ENCODE measurements at regions not wholly inside any gene's neighbourhood (a gene's known extent, or its start where the extent isn't known, plus 50 kb on each side); places are given as distances from the start of the nearest gene placed in this dataset.

GRCh38 chr6:88236612-88237360, 70.6 kb upstream of the CNR1 start:
- no peak overlapping the region for H3K4me3 ChIP-seq
- no peaks in the 10 kb centered on the region for H3K4me1 ChIP-seq (ENCODE audit: low read depth)
- no peaks in the 10 kb centered on the region for H3K36me3 ChIP-seq
- no peaks in the 10 kb centered on the region for H3K27me3 ChIP-seq
- no peak for TF ChIP-seq CTCF (IDR thresholded peaks at IDR 0.05; ENCODE audit: low read depth, low read length)
- H3K27ac ChIP-seq: no peak overlapping the region
- no peak for DNase-seq (ENCODE audit: low read depth in 1 of 2, low spot score in 1 of 2)
- no peaks in the 10 kb centered on the region for H3K9me3 ChIP-seq (ENCODE audit: low read depth)

- H3K27ac ChIP-seq: no peak overlapping the region
- no peak for DNase-seq (ENCODE audit: low read depth in 1 of 2, low spot score in 1 of 2)
- no peaks in the 10 kb centered on the region for H3K36me3 ChIP-seq
- H3K4me1 ChIP-seq (ENCODE audit: low read depth): no peaks in the 10 kb centered on the region
- H3K27me3 ChIP-seq: no peaks in the 10 kb centered on the region
- TF ChIP-seq CTCF (IDR thresholded peaks at IDR 0.05; ENCODE audit: low read depth, low read length): no peak
- H3K9me3 ChIP-seq (ENCODE audit: low read depth): no peaks in the 10 kb centered on the region
- no peak overlapping the region for H3K4me3 ChIP-seq
Measured at GRCh38 chr6:88232753-88233152, 66.6 kb upstream of the CNR1 start.

- Histone ChIP-seq H3K27ac (no peak overlapping the region), H3K27me3 (no peaks in the 10 kb centered on the region), H3K9me3 (ENCODE audit: low read depth) (no peaks in the 10 kb centered on the region), H3K4me1 (ENCODE audit: low read depth) (no peaks in the 10 kb centered on the region), H3K36me3 (no peaks in the 10 kb centered on the region), H3K4me3 (no peak overlapping the region)
- no peak for TF ChIP-seq CTCF (IDR thresholded peaks at IDR 0.05; ENCODE audit: low read depth, low read length)
- DNase-seq (ENCODE audit: low read depth in 1 of 2, low spot score in 1 of 2): no peak
Measured at GRCh38 chr6:88223298-88223697, 57.2 kb upstream of the CNR1 start.

- H3K27me3 ChIP-seq: no peaks in the 10 kb centered on the region
- H3K36me3 ChIP-seq: no peaks in the 10 kb centered on the region
- H3K4me3 ChIP-seq: no peak overlapping the region
- DNase-seq (ENCODE audit: low read depth in 1 of 2, low spot score in 1 of 2): peak; percentile 14 to 66
- TF ChIP-seq CTCF (IDR thresholded peaks at IDR 0.05; ENCODE audit: low read depth, low read length): no peak
- H3K9me3 ChIP-seq (ENCODE audit: low read depth): no peaks in the 10 kb centered on the region
- H3K27ac ChIP-seq: no peak overlapping the region
- no peaks in the 10 kb centered on the region for H3K4me1 ChIP-seq (ENCODE audit: low read depth)
Measured at GRCh38 chr6:88220493-88220892, 54.3 kb upstream of the CNR1 start.

- H3K4me3 ChIP-seq: no peak overlapping the region
- H3K9me3 ChIP-seq (ENCODE audit: low read depth): no peaks in the 10 kb centered on the region
- no peak for TF ChIP-seq CTCF (IDR thresholded peaks at IDR 0.05; ENCODE audit: low read depth, low read length)
- H3K27ac ChIP-seq: no peak overlapping the region
- H3K36me3 ChIP-seq: no peaks in the 10 kb centered on the region
- H3K27me3 ChIP-seq: no peaks in the 10 kb centered on the region
- no peaks in the 10 kb centered on the region for H3K4me1 ChIP-seq (ENCODE audit: low read depth)
- no peak for DNase-seq (ENCODE audit: low read depth in 1 of 2, low spot score in 1 of 2)
Measured at GRCh38 chr6:88216182-88216581, 50.0 kb upstream of the CNR1 start.
